GM21367 (cell line): ENCODE measurements at regions not wholly inside any gene's neighbourhood (a gene's known extent, or its start where the extent isn't known, plus 50 kb on each side); places are given as distances from the start of the nearest gene placed in this dataset.
A peak's percentile ranks its signal among the peaks of the same experiment; 100 is the strongest.
"Not testable (repeated sequence)": the region's sequence is repeated elsewhere in the genome, so short reads cannot be mapped to it uniquely, and the experiment has no call there.

Source experiments
- ATAC-seq: cut with Tn5 transposase; IDR thresholded peaks from one replicate; pipeline ENCODE4 v1.9.1; 2021; ENCODE audit not compliant: unreplicated experiment

DNA sequence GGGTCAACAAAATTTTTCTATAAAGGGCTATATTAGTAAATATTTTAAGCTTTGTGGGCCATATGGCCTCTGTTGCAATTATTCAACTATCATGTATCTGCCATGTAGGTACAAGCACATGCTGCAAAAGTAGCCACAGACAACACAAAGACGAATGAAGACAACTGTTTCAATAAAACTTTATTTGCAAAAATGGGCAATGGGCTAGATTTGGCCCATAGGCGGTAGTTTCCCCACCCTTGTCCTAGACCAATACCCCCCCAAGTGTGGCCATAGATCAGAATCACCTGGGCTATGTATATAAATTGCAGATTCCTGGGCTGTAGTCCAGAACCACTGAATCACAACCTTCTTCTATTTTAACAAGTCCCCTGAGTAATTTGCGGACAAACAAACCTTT lies 331.0 kb upstream of the PSMD7 start:
- ATAC-seq: no peak

DNA sequence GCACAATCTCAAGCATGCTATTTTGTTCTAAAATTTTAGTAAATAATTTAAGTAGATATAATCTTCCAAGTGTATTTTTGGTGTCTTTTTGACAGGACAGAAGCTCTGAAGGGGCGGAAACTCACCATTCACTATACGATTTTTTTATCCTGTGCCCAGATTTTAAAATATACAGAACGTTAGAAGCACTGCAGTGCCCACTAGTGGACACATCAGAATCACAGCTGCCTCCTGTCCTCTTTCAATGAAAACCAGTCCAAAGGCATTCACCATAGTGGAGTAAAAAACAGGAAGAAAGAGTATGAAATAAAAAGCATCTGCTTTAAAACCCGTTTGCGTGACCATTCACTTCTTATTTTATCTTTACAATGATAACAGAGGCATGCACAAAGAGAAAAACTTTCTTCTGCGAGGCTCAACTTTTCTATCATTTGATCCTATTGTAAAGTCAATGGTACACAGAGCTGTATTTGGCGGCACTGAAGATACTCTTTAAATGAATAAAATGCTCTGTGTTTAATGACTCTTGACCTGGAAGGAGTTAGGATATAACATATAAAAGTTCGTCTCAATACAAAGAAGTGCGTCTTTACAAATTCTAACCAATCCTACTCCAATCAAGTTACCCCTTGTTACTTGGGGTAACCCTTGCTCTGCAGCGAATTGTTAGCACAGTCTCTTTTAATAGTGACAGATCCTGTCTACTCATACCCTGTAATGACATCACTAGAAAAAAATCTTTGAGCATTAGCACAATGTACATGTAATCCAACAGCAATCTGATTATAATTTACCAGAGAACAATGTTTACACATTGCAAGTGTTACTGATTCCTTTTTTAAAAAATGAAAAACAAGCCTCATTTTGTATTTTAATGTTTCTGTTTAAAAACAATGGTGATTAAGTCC lies 339.8 kb upstream of the PSMD7 start:
- peak; percentile 62 for ATAC-seq

DNA sequence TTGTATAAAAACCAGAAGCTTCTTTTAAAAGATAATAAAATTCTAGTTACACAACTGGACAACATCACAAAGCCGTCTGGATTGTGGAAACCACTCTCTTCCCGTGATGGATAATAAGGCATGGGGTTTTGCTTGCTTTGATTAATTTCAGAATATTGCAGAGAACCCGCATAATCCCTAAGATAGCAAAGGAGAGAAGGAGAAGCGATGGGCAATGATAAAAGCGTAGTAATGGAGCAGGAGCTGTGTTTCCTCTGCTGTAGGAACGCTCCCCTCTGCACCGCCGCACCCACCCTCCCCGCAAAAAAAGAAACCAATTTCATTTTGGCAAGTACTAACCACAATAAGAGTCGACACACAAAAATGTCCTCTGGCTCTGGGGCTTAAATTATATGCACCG lies 340.9 kb upstream of the PSMD7 start:
- no peak for ATAC-seq

DNA sequence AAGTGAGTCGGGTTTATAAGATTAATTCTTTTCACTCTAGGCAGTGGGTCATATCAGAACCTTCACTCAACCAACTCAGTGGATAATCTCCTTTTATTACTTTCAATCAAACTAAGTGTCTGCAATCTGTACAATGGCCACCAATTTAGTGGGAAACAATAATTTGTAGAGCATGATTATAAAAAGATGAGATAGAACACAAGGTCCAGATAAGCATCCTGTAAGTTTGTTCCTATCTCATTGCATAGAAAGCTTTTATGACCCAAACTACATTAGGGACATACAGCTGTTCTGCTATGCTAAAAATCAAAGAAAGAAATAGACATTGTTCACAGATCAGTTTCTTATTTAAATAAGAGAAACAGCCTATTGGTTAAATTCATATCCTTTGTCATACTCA lies 341.4 kb upstream of the PSMD7 start:
- ATAC-seq: no peak

DNA sequence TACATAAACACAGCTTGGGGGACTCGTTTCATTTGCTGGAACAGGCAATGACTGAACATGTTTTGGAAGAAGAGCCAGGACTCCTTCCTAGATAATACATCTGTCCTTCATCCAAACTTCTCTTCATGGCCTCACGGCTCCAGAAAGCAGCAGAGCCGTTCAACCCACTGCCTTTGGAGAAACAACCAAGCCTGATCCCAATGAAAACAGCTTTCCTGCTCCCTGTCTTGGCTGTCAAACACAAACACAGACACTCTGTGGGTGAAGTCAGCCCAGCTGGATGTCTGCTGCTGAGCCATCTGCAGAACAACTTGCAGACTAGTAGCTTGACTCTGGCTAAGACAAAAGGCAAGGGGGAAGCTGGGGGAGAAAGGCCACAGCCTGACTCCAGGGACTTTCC lies 345.1 kb upstream of the PSMD7 start:
- no peak for ATAC-seq

DNA sequence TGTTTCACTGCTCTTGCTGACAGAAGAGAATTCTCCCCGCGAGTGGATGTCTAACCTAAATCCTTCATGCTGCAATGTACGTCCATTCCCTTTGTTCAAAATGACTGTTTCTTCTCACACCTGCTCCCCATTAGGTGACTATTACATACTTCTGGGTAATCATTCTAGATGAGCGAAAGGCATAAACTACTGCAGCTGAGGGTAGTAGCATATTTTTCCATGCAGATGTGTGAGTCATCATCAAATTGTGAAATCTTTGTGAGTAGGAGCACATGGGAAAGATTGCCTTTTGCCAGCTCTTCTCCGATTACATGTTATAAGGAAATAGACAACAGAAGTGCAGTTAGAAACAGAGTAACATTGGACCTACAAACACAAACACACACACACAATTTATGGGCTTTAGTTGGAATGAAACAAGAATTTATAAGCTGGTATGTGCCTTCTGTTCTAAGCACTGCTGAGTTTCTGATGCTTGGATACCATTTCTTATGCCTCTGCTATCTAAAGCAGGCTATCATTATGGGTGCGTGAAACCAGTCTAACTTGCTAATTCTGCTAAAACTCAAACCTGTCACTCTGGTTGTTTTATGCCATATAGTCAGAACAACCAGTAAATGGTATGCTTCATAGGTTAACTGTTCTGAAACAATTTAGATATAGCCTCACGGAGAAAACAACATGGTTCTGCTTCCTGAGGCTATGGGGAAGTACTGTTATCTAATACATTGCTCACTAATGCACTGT lies 346.9 kb upstream of the PSMD7 start:
- ATAC-seq: no peak

DNA sequence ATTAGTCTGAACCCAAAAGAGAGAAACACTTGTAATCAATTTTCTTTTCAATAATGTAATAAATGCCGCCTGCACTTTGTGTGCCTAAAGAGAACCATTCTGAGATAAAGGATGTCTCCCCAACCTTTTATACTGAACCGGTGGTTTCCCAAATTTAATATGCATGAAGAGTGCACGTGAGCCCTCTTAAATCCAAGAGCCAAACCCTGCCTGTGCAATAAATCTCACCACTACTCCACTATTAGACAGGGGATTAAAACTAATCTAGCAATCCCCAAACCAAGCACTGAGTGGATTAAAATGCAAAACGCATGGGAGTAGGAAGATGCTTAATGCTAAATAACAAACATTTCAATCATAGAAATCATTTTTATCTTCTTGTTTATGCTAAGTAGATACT lies 351.0 kb upstream of the PSMD7 start:
- no peak for ATAC-seq

DNA sequence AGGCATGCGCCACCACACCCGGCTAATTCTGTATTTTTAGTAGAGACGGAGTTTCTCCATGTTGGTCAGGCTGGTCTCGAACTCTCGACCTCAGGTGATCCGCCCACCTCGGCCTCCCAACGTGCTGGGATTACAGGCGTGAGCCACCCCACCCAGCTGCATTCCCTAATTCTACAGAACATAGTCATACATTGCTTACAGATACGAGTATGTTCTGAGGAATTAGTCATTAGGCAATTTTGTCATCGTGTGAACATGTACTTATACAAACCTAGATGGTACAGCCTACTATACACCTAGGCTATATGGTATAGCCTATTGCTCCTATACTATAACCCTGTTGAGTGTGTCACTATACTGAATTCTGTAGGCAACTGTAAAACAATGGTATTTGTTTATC lies 353.4 kb upstream of the PSMD7 start:
- ATAC-seq: not testable (repeated sequence)

DNA sequence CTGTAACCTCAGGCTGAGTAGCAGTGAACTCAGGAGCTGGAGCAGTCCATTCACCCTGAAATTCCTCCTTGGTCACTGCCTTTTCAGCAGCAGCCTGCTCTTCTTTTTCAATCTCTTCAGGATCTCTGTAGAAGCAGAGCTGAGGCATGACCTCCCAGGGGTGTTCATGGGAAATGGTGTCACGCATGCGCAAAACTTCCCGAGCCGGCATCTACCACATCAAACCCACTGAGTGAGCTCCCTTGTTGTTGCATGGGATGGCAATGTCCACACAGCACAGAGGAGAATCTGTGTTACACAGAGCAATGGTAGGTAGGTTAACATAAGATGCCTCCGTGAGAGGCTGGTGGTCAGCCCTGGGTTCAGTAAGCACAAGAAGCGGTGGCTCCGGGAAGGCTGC lies 355.8 kb upstream of the PSMD7 start:
- not testable (repeated sequence) for ATAC-seq

DNA sequence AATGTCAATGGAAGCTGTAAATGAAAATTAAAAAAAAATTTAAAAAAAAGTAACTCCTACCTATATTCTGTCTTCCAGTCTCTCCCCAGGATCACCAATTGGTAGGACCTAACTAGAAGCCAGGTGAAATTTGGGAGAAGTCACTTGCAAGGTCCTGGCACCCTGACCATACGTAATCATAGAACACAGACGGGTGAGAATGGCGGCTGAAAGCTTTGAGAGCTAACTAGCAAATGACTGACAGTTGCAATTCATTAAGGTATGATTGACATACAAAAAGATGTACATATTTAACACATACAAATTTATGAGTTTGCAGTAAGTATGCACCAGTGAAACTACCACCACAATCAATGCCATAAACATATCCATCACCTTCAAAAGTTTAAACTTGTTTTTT lies 372.7 kb upstream of the PSMD7 start:
- no peak for ATAC-seq

DNA sequence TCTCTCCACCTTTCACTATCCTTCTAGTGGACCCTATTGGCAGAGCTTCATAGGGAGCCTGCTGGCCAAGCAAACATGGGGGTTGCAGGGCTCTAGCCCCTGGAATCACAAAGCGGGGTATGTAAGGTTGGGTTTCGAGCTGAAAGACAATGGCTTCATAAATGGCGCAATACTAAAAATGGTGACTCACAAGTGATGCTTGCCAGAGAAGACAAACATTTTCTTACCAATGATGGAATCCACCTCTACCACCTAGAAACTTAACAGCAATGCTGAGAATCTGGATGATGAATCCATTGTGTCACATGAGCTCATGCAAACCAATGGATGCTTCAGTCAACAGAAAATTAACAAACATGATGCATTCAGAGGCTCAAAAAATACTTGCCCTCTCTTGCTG lies 375.3 kb upstream of the PSMD7 start:
- no peak for ATAC-seq

DNA sequence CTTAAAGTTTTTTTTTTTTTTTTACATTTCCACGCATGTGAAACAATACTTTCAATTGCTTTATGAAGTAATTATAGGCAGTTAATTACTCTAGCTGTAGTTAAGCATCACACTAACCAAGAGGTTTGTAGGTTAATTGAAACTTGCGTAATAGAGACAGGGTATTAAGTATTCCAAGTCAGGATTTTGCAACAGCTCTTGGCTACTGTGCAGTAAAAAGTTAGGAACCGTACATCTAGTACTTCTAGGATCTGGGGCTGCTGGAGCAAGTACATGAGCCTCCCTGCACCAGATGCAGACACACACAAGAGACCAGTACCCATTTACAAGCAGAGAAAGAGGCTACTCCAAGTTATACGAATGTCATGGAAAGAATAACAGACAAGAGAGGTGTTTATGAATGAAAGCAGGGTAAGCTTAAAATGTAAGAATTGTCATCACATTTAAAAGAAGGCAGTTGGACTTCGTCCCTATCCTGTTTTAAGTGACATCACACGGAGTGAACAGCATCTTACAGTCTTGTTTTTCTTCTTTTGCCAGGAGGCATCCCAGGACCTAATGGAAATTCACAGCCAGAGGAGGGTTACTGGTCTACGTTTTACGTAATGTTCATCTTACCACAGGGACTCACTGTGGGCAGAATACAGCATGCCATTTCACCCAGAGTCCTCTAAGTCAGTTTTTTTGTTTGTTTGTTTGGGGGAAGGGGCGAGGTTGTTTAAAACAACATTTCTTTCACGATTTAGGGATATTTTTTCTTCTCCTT lies 379.6 kb upstream of the PSMD7 start:
- no peak for ATAC-seq

DNA sequence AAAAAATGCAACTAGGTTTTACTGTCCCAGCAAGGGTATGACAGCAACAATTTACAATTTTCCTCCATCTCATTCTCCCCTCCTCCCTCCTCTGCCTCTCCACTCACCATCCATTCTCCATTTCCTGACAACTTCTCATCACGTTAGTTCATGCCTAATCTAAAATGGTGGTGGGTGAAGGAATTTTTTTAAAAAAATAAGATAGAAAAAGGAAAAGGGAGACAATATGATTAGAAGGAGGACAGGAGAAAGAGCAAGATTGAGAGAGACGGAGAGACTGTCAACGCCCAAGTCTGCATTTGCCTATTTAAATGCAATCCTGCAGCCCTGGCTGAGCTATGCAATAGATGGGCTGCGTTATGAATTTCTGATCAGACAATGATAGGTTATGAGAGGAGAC lies 380.7 kb upstream of the PSMD7 start:
- ATAC-seq: no peak

DNA sequence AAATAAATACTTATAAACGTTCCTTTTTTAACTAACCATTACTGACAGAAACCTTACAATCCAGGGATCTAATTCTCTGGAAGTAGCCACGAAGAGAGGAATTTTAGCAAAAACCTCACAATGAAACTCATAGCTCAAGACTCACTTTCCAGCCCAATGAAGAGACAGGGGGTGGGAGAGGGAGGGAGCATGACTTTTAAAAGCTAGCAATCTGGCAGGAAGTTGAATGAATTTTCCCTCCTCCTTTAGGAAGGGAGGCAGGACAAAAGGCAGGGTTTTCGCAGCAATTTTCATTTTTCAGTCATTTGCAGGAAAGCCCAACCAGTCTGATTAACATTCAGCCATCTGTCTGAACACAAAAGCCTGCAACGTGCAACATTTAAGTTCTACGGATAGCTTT lies 381.5 kb upstream of the PSMD7 start:
- no peak for ATAC-seq

DNA sequence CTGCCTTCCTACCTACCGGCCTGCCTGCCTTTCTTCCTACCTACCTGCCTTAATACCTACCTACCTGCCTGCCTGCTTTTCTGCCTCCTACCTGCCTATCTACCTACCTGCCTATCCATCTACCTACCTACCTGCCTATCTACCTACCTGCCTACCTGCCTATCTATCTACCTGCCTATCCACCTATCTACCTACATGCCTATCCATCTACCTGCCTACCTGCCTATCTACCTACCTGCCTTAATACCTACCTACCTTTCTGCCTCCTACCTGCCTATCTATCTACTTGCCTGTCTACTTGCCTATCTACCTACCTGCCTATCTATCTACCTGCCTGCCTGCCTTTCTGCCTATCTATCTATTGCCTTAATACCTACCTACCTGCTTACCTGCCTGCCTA lies 383.8 kb upstream of the PSMD7 start:
- no peak for ATAC-seq

DNA sequence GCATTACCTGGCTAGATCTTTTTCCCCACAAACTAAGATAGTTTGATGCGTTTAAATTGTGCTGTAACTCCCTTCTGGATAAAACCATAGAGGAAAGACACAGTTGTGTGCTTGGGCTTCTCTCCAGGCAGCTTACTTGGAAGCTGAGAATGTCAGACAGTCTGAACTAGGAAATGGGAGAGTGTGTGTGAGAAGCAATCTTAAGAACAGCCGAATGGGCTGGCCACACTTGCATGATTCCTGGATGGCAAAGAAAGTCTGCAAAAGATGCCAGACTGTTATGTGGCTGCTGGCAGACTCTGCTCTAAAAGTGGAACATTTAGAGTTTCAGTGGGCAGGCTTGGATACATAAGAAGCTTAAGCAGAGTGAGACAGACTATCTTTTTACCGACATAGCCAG lies 384.3 kb upstream of the PSMD7 start:
- no peak for ATAC-seq

DNA sequence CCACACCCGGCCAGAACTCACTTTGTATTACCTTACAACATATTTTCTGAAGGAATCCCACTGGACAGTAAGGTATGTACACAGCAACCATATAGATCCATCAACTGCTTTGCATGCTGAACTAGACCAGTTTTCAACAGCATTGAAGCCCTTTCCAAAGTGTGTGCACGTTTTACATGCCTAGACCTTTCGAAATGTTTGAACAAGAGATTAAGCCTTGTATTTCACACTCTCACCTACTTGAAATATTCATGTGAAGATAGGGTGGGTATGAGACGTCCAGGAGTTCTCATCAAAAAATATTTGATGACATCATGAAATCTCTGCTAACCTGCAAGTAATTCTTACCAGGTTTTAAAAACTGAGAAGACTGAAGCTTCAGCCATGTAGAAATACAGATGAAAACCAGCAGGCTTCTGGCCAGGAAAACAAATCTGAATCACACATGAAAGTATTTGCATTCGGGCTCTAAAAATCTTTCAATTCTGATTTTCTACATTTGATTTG lies 387.0 kb upstream of the PSMD7 start:
- ATAC-seq: no peak

DNA sequence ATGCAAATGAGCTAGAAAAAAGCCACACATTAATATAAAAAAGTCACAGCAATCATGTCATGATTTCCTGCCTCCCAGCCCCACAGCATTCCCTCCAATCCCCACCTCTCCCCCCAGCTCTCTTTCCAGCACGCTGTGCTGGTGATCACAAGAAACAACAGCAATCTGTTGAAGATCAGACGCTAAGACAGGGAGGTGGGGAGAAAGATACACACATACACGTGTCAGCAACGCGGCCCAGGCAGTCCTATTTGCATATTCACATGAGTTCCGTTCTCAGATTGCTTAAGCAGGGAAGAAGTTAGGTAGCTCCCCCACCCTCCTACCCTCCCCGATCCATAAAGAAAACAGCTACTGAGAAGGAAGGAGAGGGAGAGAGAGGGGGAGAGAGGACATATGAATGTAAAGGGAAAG lies 405.5 kb upstream of the PSMD7 start:
- no peak for ATAC-seq

DNA sequence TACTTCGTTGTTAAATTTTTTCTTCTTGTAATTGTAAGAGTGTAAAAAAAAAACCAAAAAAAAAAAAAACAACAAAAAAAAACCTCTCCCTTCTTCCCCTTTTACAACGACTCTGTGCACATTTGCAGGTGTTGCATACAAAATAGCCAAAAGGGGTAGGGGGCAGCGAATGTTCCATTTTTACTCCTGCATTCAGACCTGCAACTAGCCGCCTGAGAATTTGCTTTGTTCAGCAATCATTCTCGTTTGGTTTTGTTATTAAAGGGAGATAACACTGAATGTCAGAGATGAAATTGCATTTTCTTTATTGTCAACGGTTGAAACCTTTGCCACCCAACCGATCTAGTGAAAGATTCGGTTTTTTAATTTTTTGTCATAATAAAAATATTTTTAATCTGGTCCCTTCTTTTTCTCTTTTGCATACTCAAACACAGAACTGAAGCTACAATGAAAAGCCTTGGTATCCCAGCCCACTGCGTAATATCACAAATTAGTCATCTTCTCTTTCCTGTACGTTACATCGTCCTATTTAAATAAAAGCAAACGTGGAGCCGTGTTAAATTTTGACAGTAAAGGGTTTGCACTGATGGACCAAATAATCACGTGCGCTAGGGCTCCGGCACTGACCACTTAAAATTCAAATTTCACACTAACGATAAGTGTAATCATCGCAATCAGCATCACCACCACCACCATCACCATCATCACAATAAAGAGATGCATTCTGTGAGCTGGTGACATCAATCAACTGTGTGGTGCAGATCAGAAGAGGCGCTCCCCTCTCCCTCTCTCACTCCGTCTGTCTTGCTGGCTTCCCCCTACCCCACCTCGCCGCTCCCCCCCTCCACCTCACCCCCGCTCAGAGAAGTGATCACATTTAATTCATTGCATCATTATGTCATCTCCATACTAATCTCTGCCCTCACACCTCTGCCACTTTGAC lies 406.2 kb upstream of the PSMD7 start:
- ATAC-seq: no peak

DNA sequence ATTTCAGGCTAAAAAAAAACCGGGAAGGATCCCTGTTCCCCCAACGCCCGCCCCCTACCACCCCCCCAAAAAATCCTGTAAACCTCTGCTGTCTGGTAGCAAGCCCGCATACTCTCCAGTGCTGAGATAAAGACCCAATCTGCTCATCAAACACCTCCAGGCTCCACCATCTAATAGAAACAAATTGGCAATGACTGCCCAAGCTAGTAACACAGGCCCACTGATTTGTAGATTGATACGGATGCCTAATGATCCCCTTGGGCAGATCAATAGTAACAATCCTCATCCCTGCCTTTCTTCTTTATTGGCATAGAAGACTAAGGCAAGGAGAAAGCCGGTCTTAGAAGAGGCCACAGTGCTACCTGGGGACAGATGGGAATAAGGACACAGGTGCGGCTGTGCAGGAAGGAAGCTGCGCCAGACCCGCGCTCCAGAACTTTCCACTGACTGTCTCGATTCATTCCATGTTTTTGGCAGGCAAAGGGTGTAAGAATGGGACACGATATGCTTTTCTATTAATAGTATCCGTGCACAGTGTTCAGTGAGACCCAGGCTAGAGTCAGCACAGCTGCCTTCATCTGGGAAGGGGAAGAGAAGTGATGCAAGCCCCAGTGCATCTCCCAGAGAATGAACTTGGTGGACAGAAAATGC lies 407.6 kb upstream of the PSMD7 start:
- no peak for ATAC-seq
